IPS-18c (cell line): ENCODE measurements at regions not wholly inside any gene's neighbourhood (a gene's known extent, or its start where the extent isn't known, plus 50 kb on each side); places are given as distances from the start of the nearest gene placed in this dataset.
A peak's percentile ranks its signal among the peaks of the same experiment; 100 is the strongest.

ENCODE experiments used
- H3K4me3 ChIP-seq: 2 replicates; pipeline ENCODE4 v1.7.0; 2013; ENCODE audit warnings: low read depth, mild to moderate bottlenecking, low read length, moderate library complexity; ENCODE audit not compliant: insufficient read depth
- H3K9me3 ChIP-seq: one replicate; pipeline ENCODE4 v1.6.1; 2013; ENCODE audit warnings: mild to moderate bottlenecking, low read length, moderate library complexity; ENCODE audit not compliant: control insufficient read depth, insufficient read depth

DNA sequence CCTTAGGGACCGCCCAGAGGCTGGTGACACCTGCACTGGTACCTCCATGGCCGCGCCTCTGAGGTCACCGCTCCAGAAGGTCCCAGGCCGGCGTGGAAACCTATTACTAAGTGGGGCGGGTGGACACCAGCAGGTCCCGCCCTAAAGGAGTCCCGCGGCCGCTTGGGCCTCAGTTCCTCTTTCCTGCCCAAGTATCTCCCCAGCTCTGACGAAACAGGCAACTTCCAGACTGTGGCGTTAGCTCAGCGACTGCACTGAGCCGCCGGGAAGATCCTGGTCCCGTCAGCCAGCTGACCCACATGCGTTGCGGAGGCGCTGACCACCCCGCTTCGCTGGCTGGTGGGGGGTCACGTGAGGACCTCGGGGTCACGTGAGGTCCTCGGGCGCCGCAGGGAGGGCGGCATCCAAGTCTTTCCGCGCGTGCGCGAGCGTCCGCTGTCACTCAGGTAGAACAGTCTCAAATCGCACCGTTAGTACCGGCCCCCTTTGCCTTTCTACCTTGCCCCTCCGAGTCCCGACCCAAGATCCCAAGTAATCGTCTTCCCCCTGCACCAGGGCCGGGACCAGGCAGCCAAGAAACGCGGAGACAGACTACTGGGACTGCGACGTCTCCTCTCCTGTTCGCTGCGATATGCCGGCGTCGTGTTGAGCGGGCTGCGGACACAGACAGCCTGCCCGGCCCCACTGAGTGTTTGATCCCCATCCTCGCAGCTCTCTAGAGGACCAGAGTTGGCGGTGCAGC lies 53.7 kb upstream of the KDM4C start:
- Histone ChIP-seq H3K9me3 (peaks cover 4% of the 10 kb centered on the region), H3K4me3 (peak overlapping the region; percentile 75)

- Histone ChIP-seq H3K4me3 (no peak overlapping the region), H3K9me3 (no peaks in the 10 kb centered on the region)
Observed at GRCh38 chr9:6702707-6703106, 55.1 kb upstream of the KDM4C start.

- Histone ChIP-seq H3K4me3 (no peak overlapping the region), H3K9me3 (no peaks in the 10 kb centered on the region)
Observed at GRCh38 chr9:6696178-6696577, 50.6 kb upstream of the GLDC start.

- no peaks in the 10 kb centered on the region for H3K9me3 ChIP-seq
- H3K4me3 ChIP-seq = no peak overlapping the region
Observed at GRCh38 chr9:6695121-6695814, 49.7 kb upstream of the GLDC start.
